ENCODE measurements at regions not wholly inside any gene's neighbourhood (a gene's known extent, or its start where the extent isn't known, plus 50 kb on each side); places are given as distances from the start of the nearest gene placed in this dataset.

- no peak for TF ChIP-seq CTCF (IDR thresholded peaks at IDR 0.05 in 4 of 5, conservative IDR thresholded peaks at IDR 0.05 in 1 of 5)
- TF ChIP-seq POLR2A (IDR thresholded peaks at IDR 0.05), result no peak
Observed at GRCh38 chr9:107188376-107188775, 94.7 kb upstream of the RAD23B start.
